HG03520 (cell line): ENCODE measurements at regions not wholly inside any gene's neighbourhood (a gene's known extent, or its start where the extent isn't known, plus 50 kb on each side); places are given as distances from the start of the nearest gene placed in this dataset.
"Not testable (repeated sequence)": the region's sequence is repeated elsewhere in the genome, so short reads cannot be mapped to it uniquely, and the experiment has no call there.

Experiments
- ATAC-seq: cut with Tn5 transposase; IDR thresholded peaks from one replicate; pipeline ENCODE4 v1.9.1; 2021; ENCODE audit warnings: mild to moderate bottlenecking, moderate library complexity; ENCODE audit not compliant: unreplicated experiment

GRCh38 chr7:13802651-13803050, 186.8 kb downstream of the ETV1 start:
- ATAC-seq = no peak

GRCh38 chr7:13803134-13803533, 186.3 kb downstream of the ETV1 start:
- ATAC-seq = no peak

GRCh38 chr7:13806089-13806867, 183.2 kb downstream of the ETV1 start:
- not testable (repeated sequence) for ATAC-seq

GRCh38 chr7:13817230-13817629, 172.2 kb downstream of the ETV1 start:
- not testable (repeated sequence) for ATAC-seq

- ATAC-seq = no peak
Observed at GRCh38 chr7:13821152-13821787, 168.2 kb downstream of the ETV1 start.

GRCh38 chr7:13822678-13823077, 166.8 kb downstream of the ETV1 start:
- no peak for ATAC-seq

- no peak for ATAC-seq
Observed at GRCh38 chr7:13826752-13827151, 162.7 kb downstream of the ETV1 start.

GRCh38 chr7:13827716-13828115, 161.8 kb downstream of the ETV1 start:
- no peak for ATAC-seq

- no peak for ATAC-seq
Observed at GRCh38 chr7:13829231-13829630, 160.2 kb downstream of the ETV1 start.

GRCh38 chr7:13829914-13830900, 159.3 kb downstream of the ETV1 start:
- ATAC-seq = no peak

GRCh38 chr7:13832346-13832745, 157.1 kb downstream of the ETV1 start:
- ATAC-seq = no peak

GRCh38 chr7:13834328-13834761, 155.1 kb downstream of the ETV1 start:
- ATAC-seq = no peak

GRCh38 chr7:13835442-13835841, 154.0 kb downstream of the ETV1 start:
- no peak for ATAC-seq

- no peak for ATAC-seq
Observed at GRCh38 chr7:13839063-13839462, 150.4 kb downstream of the ETV1 start.
